HL-60 (cell line): ENCODE measurements at regions not wholly inside any gene's neighbourhood (a gene's known extent, or its start where the extent isn't known, plus 50 kb on each side); places are given as distances from the start of the nearest gene placed in this dataset.

Experiments
- DNase-seq, 2 experiments: peaks; one replicate each; pipeline ENCODE4 v3.0.0-alpha.2; 2010 to 2020; ENCODE audit warnings: low read depth in 1 of 2, low spot score in 1 of 2
- H3K27ac ChIP-seq: fragments of 250-450 bp; sonication (Bioruptor Pico); replicated peaks from 2 replicates; pipeline ENCODE4 v1.5.1; 2020; ENCODE audit warnings: mild to moderate bottlenecking, moderate library complexity
- H3K27me3 ChIP-seq: fragments of 250-450 bp; sonication (Bioruptor Pico); 2 replicates; pipeline ENCODE4 v1.5.1; 2021; ENCODE audit warnings: mild to moderate bottlenecking, moderate library complexity; ENCODE audit not compliant: insufficient read depth, poor library complexity, severe bottlenecking
- H3K4me3 ChIP-seq: replicated peaks from 2 replicates; pipeline ENCODE4 v1.5.1; 2011; ENCODE audit warnings: mild to moderate bottlenecking, control low read depth, low read length; ENCODE audit not compliant: insufficient read depth
- CTCF ChIP-seq: IDR thresholded peaks from one replicate; pipeline ENCODE4 v1.5.1; 2011; ENCODE audit warnings: low read length, control low read depth, inconsistent platforms; ENCODE audit not compliant: insufficient read depth
- GABPA ChIP-seq: IDR thresholded peaks from 2 replicates; pipeline ENCODE4 v1.6.1; 2012; ENCODE audit warnings: low read depth
- POLR2AphosphoS5 ChIP-seq: IDR thresholded peaks from 2 replicates; pipeline ENCODE4 v1.6.1; 2012; ENCODE audit warnings: low read depth
- REST ChIP-seq: IDR thresholded peaks from 2 replicates; pipeline ENCODE4 v1.6.1; 2012; ENCODE audit warnings: low read depth; ENCODE audit not compliant: insufficient replicate concordance
- SPI1 ChIP-seq: IDR thresholded peaks from 2 replicates; pipeline ENCODE4 v1.6.1; 2012; ENCODE audit warnings: low read depth, mild to moderate bottlenecking, borderline replicate concordance

- H3K27me3 ChIP-seq: no peaks in the 10 kb centered on the region
- TF ChIP-seq REST (no peak), GABPA (no peak), POLR2AphosphoS5 (no peak), SPI1 (no peak), CTCF (no peak)
- no peak for DNase-seq
- H3K4me3 ChIP-seq: no peak overlapping the region
- H3K27ac ChIP-seq: no peak overlapping the region
Measured at GRCh38 chr11:119560291-119560690, 137.3 kb upstream of the THY1 start.

GRCh38 chr11:119552106-119552485 lies 129.1 kb upstream of the THY1 start:
- H3K4me3 ChIP-seq: no peak overlapping the region
- DNase-seq: no peak
- no peak for TF ChIP-seq REST
- no peaks in the 10 kb centered on the region for H3K27me3 ChIP-seq
- no peak overlapping the region for H3K27ac ChIP-seq

- H3K27ac ChIP-seq: no peak overlapping the region
- TF ChIP-seq SPI1 (no peak), POLR2AphosphoS5 (no peak), CTCF (no peak), GABPA (no peak)
- no peak overlapping the region for H3K4me3 ChIP-seq
- no peaks in the 10 kb centered on the region for H3K27me3 ChIP-seq
- no peak for DNase-seq
Measured at GRCh38 chr11:119551420-119552105, 128.6 kb upstream of the THY1 start.

GRCh38 chr11:119550053-119550752 lies 127.2 kb upstream of the THY1 start:
- TF ChIP-seq SPI1 (no peak), CTCF (no peak), GABPA (no peak), POLR2AphosphoS5 (no peak), REST (no peak)
- H3K27me3 ChIP-seq: no peaks in the 10 kb centered on the region
- DNase-seq: no peak
- no peak overlapping the region for H3K27ac ChIP-seq
- H3K4me3 ChIP-seq: no peak overlapping the region
